Left lung (tissue), 4 donors: ENCODE measurements at regions not wholly inside any gene's neighbourhood (a gene's known extent, or its start where the extent isn't known, plus 50 kb on each side); places are given as distances from the start of the nearest gene placed in this dataset.

Experiments
- ATAC-seq: fragments of 200-7000 bp; cut with Tn5 transposase; one replicate; pipeline ENCODE4 v1.9.1; 2020; ENCODE audit warnings: moderate library complexity
- DNase-seq, 4 donors: peaks; one replicate each; pipeline ENCODE4 v3.0.0-alpha.2; 2013 to 2020
- H3K27ac ChIP-seq, 2 donors: fragments of 200-600 bp; sonication (generic) in 1 of 2; one replicate each; pipeline versions ENCODE4 v1.5.0 to v1.8.0; 2020 to 2021
- H3K27me3 ChIP-seq, 2 donors: fragments of 200-600 bp; sonication (generic) in 1 of 2; one replicate each; pipeline versions ENCODE4 v1.5.0 to v1.8.0; 2020 to 2021
- H3K36me3 ChIP-seq, 2 donors: fragments of 200-600 bp; sonication (generic) in 1 of 2; one replicate each; pipeline versions ENCODE4 v1.5.0 to v1.8.0; 2020 to 2021
- H3K4me1 ChIP-seq, 2 donors: fragments of 200-600 bp; one replicate each; pipeline ENCODE4 v1.8.0; 2021
- H3K4me3 ChIP-seq, 2 donors: fragments of 200-600 bp; sonication (generic) in 1 of 2; one replicate each; pipeline versions ENCODE4 v1.5.0 to v1.8.0; 2020 to 2021; ENCODE audit warnings: mild to moderate bottlenecking in 1 of 2
- H3K9me3 ChIP-seq, 2 donors: fragments of 200-600 bp; sonication (generic) in 1 of 2; one replicate each; pipeline versions ENCODE4 v1.5.0 to v1.8.0; 2020 to 2021
- CTCF ChIP-seq, 2 donors: fragments of 200-600 bp; sonication (generic) in 1 of 2; IDR thresholded peaks; one replicate each; pipeline versions ENCODE4 v1.5.0 to v1.8.0; 2021; ENCODE audit warnings: antibody characterized with exemption in 2 of 2
- intact Hi-C, 2 donors: fragments of 100-400 bp; cut with DNase I; formaldehyde crosslinking; loops; one replicate each; pipeline versions ENCODE4 v1.11.2 to v1.14.2; 2022
- donor health status: DM: no; HTN: yes; CAD: no.
- donor health status: DM: no; HTN: no; CAD: no.

- H3K27ac ChIP-seq, result no peak overlapping the region
- no peaks in the 10 kb centered on the region for H3K27me3 ChIP-seq
- peaks cover 0 to 16% of the 10 kb centered on the region in 2 donors for H3K4me1 ChIP-seq
- TF ChIP-seq CTCF (IDR thresholded peaks at IDR 0.05), result no peak
- intact Hi-C loops, result no loop called here
- DNase-seq (no peak), ATAC-seq (no peak)
- no peaks in the 10 kb centered on the region for H3K9me3 ChIP-seq
- no peak overlapping the region for H3K4me3 ChIP-seq
- no peaks in the 10 kb centered on the region for H3K36me3 ChIP-seq
Measured at GRCh38 chr14:71475916-71476315, 456.3 kb upstream of the RGS6 start.

DNA sequence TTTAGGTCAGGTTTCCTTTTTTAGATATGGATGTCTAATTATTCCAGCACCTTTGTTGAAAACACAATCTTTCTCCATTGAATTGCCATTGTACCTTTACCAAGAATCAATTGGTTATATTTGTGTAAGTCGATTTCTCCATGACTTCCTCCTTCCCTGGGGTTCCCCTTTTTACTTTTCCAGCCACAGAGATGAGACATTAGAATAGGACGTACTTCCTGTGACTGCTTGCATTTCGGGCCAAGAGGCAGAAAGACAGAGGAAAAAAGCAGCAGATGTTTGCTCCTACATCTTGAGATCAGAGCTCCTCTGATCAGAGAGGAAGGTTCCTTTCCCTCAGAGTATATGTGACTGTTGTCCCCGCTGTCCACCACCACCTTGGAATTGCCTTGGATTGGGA is 453.7 kb upstream of the RGS6 start:
- Histone ChIP-seq H3K36me3 (no peaks in the 10 kb centered on the region), H3K27ac (peak overlapping the region in 1 of 2 donors; percentile 71), H3K9me3 (no peaks in the 10 kb centered on the region), H3K4me1 (peaks cover 0 to 17% of the 10 kb centered on the region in 2 donors), H3K4me3 (no peak overlapping the region), H3K27me3 (no peaks in the 10 kb centered on the region)
- DNase-seq, result no peak
- intact Hi-C loops, result no loop called here
- no peak for TF ChIP-seq CTCF (IDR thresholded peaks at IDR 0.05)
- ATAC-seq, result peak; percentile 52

DNA sequence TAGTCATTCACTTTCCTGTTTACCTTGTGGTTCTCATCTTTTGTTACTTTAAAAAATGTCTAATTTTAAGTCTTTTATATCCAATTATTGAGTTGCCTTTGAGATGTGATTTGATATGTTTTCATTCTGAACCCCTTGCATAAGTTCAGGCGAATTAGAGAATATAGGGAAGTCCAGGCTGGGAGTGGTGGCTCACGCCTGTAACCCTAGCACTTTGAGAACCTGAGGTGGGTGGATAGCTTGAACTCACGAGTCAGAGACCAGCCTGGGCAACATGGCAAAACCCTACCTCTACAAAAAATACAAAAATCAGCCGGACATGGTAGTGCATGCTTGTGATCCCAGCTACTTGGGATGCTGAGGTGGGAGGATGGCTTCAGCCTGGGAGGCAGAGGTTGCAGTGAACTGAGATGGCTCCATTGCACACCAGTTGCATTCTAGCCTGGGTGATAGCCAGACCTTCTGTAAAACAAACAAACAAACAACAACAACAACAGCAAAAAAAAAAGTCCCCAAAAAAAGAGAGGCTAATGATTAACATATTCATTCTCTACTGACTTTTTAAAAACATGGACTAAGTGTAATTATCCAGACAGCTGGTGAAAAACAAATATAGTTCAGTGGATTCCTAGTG is 451.1 kb upstream of the RGS6 start:
- intact Hi-C loops, result no loop called here
- Histone ChIP-seq H3K4me3 (no peak overlapping the region), H3K36me3 (no peaks in the 10 kb centered on the region), H3K27me3 (no peaks in the 10 kb centered on the region), H3K9me3 (no peaks in the 10 kb centered on the region), H3K27ac (no peak overlapping the region), H3K4me1 (peaks cover 0 to 17% of the 10 kb centered on the region in 2 donors)
- TF ChIP-seq CTCF (IDR thresholded peaks at IDR 0.05), result no peak
- DNase-seq (no peak), ATAC-seq (no peak)

DNA sequence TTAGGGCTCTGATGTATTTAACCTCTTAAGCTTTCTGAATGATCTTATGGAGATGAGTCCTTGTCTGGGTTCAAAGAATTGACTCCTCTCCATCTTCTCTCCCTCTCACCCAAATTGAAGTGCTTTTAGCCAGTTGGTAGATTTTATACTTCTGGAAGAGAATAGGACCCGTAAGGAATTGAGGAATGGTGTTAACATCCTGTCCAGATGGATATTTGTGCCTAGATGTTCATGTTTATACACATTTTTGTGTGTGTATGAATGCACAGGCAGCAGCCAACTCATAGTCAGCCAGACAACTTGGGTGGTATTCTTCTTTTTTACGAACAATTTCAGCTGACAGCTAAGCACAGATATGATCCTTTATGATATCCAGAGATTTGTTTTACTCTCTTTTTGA is 449.6 kb upstream of the RGS6 start:
- ATAC-seq, result no peak
- intact Hi-C loops, result no loop called here
- H3K36me3 ChIP-seq, result no peaks in the 10 kb centered on the region
- no peaks in the 10 kb centered on the region for H3K9me3 ChIP-seq
- no peaks in the 10 kb centered on the region for H3K27me3 ChIP-seq
- peaks cover 0 to 17% of the 10 kb centered on the region in 2 donors for H3K4me1 ChIP-seq
- no peak overlapping the region for H3K27ac ChIP-seq
- DNase-seq, result peak in 1 of 4 donors; percentile 55
- no peak for TF ChIP-seq CTCF (IDR thresholded peaks at IDR 0.05)
- H3K4me3 ChIP-seq, result no peak overlapping the region

- H3K4me1 ChIP-seq, result peaks cover 0 to 17% of the 10 kb centered on the region in 2 donors
- no peak for DNase-seq
- no peak for ATAC-seq
- H3K27me3 ChIP-seq, result no peaks in the 10 kb centered on the region
- no peak overlapping the region for H3K27ac ChIP-seq
- intact Hi-C loops, result no loop called here
- H3K9me3 ChIP-seq, result no peaks in the 10 kb centered on the region
- no peak overlapping the region for H3K4me3 ChIP-seq
- no peaks in the 10 kb centered on the region for H3K36me3 ChIP-seq
- no peak for TF ChIP-seq CTCF (IDR thresholded peaks at IDR 0.05)
Measured at GRCh38 chr14:71483154-71483553, 449.1 kb upstream of the RGS6 start.
